Esophagus squamous epithelium (tissue), 4 donors: ENCODE measurements at regions not wholly inside any gene's neighbourhood (a gene's known extent, or its start where the extent isn't known, plus 50 kb on each side); places are given as distances from the start of the nearest gene placed in this dataset.

Experiments
- CTCF ChIP-seq, 6 experiments: fragments of 450-650 bp in 4 of 6; fragments of 200-600 bp in 2 of 6; sonication (generic) in 2 of 6; IDR thresholded peaks; one replicate each; pipeline ENCODE4 v1.5.1; 2016 to 2019; ENCODE audit warnings: antibody characterized with exemption in 6 of 6, mild to moderate bottlenecking in 4 of 6, moderate library complexity in 4 of 6
- POLR2A ChIP-seq, 4 donors: fragments of 450-650 bp; IDR thresholded peaks; one replicate each; pipeline ENCODE4 v1.6.1; 2017; ENCODE audit warnings: antibody characterized with exemption in 4 of 4, mild to moderate bottlenecking in 4 of 4, moderate library complexity in 3 of 4

DNA sequence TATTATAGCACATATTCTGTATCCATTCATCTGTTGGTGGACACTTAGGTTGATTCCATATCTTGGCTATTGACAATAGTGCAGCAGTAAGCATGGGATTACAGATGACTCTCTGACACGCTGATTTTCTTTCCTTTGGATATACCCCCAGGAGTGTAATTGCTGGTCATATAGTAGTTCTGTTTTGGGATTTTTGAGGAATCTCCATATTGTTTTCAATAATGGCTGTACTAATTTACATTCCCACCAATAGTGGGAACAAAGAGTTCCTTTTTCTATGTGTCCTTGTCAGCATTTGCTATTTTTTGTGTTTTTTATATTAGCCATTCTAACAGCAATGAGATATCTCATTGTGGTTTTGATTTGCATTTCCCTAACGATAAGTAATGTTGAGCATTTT lies 309.0 kb upstream of the JARID2 start:
- no peak for TF ChIP-seq CTCF (IDR thresholded peaks at IDR 0.05)
- TF ChIP-seq POLR2A (IDR thresholded peaks at IDR 0.05): no peak
